ENCODE measurements at regions not wholly inside any gene's neighbourhood (a gene's known extent, or its start where the extent isn't known, plus 50 kb on each side); places are given as distances from the start of the nearest gene placed in this dataset.

DNA sequence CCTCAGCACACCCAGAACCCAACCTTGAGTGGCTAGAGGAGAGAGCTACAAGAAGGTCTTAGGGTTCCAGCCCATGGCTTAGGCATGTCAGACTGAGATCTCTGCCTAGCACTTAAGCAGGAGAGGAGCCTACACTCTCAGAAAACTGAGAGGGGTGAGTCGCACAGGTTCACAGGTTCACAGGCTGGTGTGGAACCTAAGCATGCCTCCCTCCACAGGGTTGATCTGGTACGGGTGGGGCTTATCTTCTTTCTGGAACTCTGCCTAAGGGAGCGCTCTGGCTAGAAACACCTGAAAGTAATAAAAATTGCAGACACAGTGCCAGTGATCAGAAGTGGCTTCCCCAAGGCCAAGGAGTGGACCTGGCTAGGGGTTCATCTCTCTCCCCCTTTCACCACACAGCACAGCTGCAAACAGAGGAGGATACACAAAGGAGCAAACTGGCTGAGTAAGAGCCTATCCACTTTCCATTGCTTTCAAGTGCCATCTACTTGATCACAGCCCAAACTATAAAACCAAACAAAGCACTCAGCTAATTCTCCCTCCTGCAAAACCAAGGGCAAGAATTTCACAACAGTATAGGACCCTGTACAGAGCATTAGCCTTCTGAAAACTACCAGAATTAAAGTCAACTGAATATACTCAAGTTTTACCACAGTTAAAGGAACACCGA lies 481.9 kb upstream of the SETBP1 start:
- no peak for DNase-seq (ENCODE audit: low read depth, low spot score)

DNA sequence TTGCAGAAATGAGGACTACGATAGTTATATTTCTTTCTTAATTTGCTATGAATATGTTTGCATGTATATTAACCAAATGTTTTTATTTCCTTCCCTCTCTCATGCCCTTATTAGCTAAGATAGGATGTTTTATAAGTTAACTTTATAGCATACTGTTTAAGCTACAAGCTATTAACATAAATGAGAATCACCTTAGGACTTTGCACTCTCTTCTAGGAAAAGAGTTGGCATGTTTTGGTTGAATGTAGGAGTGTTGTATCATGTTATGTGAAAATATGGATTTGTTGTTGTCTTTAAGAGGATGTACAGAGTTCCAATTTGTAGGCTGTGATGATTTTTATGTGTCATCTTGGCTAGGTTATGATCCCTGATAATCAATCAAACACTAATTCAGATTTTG lies 467.4 kb upstream of the SETBP1 start:
- DNase-seq (ENCODE audit: low read depth, low spot score) = no peak

- no peak for DNase-seq (ENCODE audit: low read depth, low spot score)
Observed at GRCh38 chr18:44214396-44214795, 466.3 kb upstream of the SETBP1 start.

DNA sequence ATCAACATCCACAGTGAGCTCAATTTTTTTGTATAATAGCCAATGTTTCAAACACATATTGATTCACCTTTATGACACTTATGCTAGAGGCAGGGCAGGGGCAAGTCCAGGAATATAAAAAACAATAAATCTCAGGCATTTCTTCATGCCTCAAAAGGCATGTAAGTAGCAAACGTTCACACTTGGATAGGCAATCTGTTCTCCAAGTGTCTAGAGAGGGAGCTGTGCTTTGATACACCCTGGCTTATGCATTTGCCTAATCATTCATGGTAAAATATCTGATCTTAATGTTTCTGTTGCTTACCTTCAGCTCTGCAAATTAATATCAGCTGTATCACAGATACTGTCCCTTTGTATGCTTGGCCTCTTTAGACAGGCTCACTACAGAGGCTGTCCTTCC lies 464.5 kb upstream of the SETBP1 start:
- DNase-seq (ENCODE audit: low read depth, low spot score) = no peak

DNA sequence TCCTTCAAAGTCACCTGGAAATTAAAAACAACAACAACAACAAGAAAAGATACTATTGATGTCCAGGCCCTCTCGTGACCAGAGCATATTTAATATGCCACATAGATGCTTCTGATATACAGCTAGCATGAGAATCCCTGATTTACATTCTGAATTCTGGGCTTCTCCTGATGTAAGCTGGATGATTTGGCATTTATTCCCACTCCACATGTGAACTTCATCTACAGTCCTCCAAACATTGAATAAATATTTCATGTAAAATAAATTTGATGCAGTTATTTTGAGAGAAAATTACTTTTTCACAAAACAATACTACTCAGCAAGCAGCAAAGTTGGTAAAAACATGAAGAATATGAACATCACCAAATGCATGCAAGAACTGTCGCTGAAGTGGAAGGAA lies 453.2 kb upstream of the SETBP1 start:
- no peak for DNase-seq (ENCODE audit: low read depth, low spot score)

DNA sequence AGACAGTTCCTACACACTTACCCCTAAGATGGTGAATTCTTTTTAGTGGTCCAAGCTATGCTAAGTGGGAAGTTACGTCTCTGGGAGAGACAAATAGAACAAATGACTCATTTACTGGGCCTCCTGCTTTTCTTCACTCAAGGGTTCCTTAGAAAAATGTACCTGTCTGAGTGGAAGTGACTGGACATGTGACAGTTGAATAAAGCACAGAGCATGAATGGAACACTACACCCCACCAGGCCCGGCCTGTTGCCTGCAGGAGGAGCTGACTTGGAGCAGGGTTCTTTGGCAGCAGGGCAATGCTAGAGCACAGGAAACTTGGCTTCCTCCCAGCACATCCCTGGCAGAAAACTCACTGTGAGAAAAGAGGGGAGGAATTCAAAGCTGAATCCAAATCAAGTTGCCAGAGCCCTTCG lies 451.0 kb upstream of the SETBP1 start:
- DNase-seq (ENCODE audit: low read depth, low spot score) = no peak

GRCh38 chr18:44231936-44232335 lies 448.8 kb upstream of the SETBP1 start:
- no peak for DNase-seq (ENCODE audit: low read depth, low spot score)

- no peak for DNase-seq (ENCODE audit: low read depth, low spot score)
Observed at GRCh38 chr18:44232500-44232899, 448.2 kb upstream of the SETBP1 start.

GRCh38 chr18:44238454-44238853 lies 442.2 kb upstream of the SETBP1 start:
- DNase-seq (ENCODE audit: low read depth, low spot score) = no peak

GRCh38 chr18:44238911-44239310 lies 441.8 kb upstream of the SETBP1 start:
- DNase-seq (ENCODE audit: low read depth, low spot score) = no peak

DNA sequence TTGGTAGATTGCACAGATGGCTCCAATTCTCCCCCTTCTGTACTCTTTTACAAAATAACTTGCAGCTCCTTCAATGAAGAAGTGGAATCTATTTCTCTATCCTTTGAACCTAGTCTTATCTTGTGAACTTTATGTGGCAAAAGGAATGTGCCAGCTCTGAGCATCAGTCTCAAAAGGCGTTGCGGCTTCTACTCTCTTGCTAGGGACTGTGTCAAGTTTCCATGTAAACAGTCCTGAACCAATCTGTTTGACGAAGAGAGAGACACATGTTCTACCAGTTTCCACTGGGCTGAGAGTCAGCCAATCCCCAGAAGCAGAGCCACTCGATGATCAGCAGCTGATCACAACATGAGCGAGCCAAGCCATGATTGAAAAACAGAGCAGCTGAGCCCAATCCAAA lies 439.7 kb upstream of the SETBP1 start:
- DNase-seq (ENCODE audit: low read depth, low spot score) = no peak

DNA sequence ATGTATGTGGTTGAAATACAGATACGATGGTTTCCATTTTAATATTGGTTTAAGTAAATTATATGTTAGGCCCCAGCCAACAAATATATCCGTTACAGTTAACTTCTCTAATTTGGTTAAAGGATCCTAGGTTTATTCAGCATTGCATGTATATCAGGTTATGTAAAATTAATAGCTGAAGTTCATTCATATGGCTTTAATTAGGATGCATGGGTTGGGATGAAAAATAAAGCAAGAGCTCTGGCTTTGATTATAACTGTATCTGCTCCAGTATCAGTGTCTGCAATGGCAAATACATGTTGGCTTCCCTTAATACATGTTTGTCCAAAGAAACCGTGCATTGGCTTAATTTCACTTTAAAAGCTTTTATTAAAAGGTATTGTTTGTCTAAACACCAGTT lies 435.7 kb upstream of the SETBP1 start:
- no peak for DNase-seq (ENCODE audit: low read depth, low spot score)

DNA sequence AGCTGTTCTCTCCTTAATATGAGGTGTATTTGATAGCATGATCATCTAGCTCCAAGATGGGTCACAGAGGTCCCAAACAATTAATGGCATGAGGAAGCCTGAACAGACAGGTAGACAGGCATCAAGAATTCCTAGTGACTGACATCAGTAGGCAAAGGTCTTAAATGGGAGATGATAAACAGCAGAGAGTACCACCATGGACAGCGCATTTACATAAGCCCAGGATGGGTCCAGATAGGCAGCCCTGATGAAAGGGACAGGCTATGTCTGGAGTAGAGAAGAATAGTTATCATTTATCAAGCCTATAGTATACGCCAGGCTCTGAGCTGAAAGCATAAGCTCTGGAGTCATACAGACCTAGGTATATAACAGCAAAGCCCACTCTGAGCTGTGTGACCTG lies 434.7 kb upstream of the SETBP1 start:
- DNase-seq (ENCODE audit: low read depth, low spot score) = no peak

GRCh38 chr18:44258086-44258485 lies 422.6 kb upstream of the SETBP1 start:
- no peak for DNase-seq (ENCODE audit: low read depth, low spot score)

DNA sequence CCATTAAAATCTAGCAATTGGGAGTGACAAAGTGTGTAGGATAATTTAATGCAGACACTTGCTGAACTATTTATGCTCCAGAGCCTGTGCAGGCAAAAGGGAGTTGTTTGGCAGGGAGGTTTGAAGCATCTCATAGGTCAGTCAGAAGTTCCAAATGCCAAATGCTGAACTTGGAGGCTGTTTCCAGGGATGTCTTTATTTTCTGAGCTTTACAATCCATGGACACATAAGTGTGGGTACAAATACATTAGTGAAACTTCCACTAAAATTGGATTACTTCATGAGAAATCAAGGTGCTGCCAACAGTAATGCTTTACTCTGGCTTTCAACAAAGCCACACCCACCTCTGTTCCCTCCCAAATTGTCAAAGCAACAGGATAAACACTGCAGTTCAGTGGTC lies 422.1 kb upstream of the SETBP1 start:
- no peak for DNase-seq (ENCODE audit: low read depth, low spot score)

DNA sequence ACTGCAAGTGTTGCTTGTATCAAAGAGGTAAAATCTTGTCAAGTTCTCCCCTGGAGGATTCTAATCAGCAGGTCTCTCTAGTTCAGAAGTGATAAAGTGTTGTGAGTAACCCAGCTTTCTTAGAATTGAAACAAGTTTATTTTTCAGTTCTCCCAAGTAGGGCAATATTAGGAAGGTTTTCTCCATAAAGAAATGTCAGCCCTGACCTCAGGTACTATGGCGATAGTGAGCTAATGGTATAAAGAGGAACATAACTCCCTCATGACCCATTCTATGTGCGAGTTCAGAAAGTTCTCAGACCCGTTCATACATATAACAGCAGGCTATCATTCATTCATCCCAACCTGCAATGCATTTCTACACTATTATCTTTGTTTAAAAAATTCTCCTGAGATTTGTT lies 421.1 kb upstream of the SETBP1 start:
- no peak for DNase-seq (ENCODE audit: low read depth, low spot score)

GRCh38 chr18:44265437-44265836 lies 415.3 kb upstream of the SETBP1 start:
- DNase-seq (ENCODE audit: low read depth, low spot score) = no peak

DNA sequence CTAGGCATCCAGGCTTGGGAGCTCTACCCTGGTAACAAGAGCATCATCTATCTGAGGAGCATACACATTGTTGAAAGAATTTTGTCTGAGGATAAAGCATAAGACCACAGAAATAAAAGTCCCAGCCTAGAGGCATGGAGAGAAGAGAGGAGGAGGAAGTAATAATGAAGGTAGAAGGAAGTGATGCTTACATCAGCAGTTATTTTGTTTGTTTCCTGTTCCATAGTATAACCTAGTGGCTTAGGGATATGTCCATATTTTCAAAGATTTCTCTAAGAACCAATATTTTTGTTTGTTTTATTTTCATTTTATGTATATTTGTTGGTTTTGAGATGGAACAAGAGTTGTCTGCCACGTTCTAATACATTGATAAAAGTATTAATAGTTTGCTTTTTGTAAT lies 407.4 kb upstream of the SETBP1 start:
- DNase-seq (ENCODE audit: low read depth, low spot score) = no peak

DNA sequence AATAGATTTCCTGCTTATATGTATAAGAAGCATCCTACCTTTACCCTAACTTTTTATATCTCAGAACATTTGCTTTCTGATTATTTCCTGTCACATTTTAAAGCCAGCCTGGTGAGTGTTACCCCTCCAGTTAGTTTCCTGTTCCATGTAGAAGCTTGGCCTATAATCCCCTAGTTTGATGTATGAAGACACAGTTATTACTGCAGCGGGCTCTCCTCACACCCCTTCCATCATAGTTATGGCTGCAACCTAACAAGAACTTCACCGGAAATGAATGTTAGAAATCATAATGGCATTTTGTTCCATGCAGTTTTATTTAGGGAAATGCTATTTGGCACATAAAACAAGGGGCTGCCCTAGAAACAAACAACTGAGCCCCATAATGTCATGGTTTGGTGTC lies 400.2 kb upstream of the SETBP1 start:
- no peak for DNase-seq (ENCODE audit: low read depth, low spot score)

DNA sequence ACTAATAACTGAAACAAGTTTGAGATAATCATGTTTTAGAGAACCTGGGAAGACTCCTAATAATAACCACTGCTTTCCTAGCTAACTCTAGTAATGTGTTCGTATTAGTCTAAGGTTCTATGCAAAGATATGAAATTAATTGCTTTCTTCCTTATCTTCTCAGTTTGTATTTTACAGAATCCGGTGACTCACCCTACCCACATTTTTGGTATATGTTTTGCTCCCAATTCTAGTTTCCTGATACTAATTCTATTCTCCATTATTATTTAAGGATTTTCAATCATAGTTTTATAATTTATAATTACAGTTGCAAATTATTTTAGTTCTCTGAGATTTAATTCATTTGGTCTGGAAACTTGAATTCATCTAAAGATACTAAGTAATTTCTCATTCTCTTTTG lies 394.6 kb upstream of the SETBP1 start:
- no peak for DNase-seq (ENCODE audit: low read depth, low spot score)

DNA sequence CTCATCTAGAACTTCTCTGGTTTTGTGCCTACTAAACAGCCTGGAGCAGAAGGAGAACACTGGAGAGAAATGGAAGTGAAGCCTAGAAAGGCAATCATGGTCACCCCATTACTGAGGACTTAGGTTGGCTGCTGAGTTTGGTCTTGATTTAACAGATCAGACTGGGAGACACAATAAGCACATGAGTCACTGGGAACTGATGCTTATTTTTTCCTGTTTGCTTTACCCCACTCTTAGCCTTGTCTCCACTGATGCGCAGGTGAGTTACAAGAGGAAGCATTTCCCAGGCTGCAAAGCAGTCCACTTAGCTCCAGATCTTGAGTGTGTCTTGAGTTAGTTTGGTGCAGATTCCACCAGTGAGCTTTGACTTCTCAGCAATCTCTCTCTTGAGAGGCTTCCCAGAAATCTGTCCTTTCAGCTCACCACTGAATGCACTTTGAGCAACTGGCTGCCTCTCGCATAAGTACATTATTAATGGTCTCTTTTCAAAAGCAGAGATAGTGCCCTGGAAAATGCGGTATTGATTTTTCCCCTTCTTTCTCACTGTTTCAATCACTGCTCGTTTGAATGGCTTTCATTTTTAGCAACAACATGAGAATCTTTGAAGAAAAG lies 390.2 kb upstream of the SETBP1 start:
- no peak for DNase-seq (ENCODE audit: low read depth, low spot score)

- no peak for DNase-seq (ENCODE audit: low read depth, low spot score)
Observed at GRCh38 chr18:44298566-44298965, 382.1 kb upstream of the SETBP1 start.

DNA sequence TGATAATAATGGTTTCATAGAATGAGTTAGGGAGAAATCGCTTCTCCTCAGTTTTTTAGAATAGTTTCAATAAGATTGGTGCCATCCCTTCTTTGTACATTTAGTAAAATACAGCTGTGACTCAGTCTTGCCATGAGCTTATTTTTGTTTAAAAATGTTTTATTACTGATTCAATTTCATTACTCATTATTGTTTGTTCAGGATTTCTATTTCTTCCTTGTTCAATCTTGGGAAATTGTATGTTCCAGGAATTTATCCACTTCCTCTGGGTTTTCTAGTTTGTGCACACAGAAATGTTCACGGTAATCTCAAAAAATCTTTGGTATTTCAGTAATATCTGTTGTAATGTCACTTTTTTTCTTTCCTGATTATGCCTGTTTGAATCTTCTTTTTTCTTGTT lies 371.5 kb upstream of the SETBP1 start:
- no peak for DNase-seq (ENCODE audit: low read depth, low spot score)
